ENCODE measurements at regions not wholly inside any gene's neighbourhood (a gene's known extent, or its start where the extent isn't known, plus 50 kb on each side); places are given as distances from the start of the nearest gene placed in this dataset.

GRCh38 chr1:199338760-199339159 is 688.8 kb upstream of the NR5A2 start:
- no peak overlapping the region for H3K4me3 ChIP-seq (ENCODE audit: low read depth, low read length, poor library complexity, severe bottlenecking)
- H3K36me3 ChIP-seq (ENCODE audit: insufficient read depth, low read length): no peaks in the 10 kb centered on the region
- no peak overlapping the region for H3K4me2 ChIP-seq (ENCODE audit: low read length)
- no peak for TF ChIP-seq CTCF (IDR thresholded peaks at IDR 0.05; ENCODE audit: low read length)
- TF ChIP-seq EZH2 (IDR thresholded peaks at IDR 0.05; ENCODE audit: borderline replicate concordance, low read length): no peak
- H3K9ac ChIP-seq (ENCODE audit: low read length): no peak overlapping the region
- no peaks in the 10 kb centered on the region for H3K79me2 ChIP-seq (ENCODE audit: insufficient read depth, low read length)
- no peak overlapping the region for H3K27ac ChIP-seq (ENCODE audit: low read depth, low read length, poor library complexity, severe bottlenecking)
- H3F3A ChIP-seq (ENCODE audit: insufficient read depth, low read length): no peaks in the 10 kb centered on the region
- H3K27me3 ChIP-seq (ENCODE audit: insufficient read depth, low read length): no peaks in the 10 kb centered on the region
- no peaks in the 10 kb centered on the region for H3K9me2 ChIP-seq (ENCODE audit: low read depth, low read length)
- no peaks in the 10 kb centered on the region for H4K20me1 ChIP-seq (ENCODE audit: insufficient read depth, low read length)
- H3K4me1 ChIP-seq (ENCODE audit: insufficient read depth, low read length, severe bottlenecking): no peaks in the 10 kb centered on the region
- no peak overlapping the region for H2AFZ ChIP-seq (ENCODE audit: low read length)
- H3K9me3 ChIP-seq (ENCODE audit: low read length): no peaks in the 10 kb centered on the region

DNA sequence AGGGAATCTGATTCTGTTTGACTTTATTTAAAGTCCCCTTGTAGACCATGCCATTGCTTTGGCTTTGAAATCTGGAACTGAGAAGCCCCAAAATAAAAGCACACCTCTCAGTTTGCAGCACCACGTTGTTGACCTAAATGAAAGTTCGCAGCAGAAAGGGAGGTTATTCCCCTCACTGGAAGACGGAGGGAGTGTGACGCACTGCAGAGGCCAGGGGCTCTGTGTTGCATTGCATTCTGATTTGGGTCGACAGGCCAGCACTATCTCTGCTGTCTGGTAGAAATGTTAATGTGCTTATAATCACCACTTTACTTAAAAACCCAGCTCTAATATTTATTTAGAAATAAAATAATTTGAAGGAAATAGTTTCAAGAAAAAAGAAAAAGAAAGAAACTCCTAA is 675.2 kb upstream of the NR5A2 start:
- Histone ChIP-seq H3K27ac (ENCODE audit: low read depth, low read length, poor library complexity, severe bottlenecking) (no peak overlapping the region), H3K4me2 (ENCODE audit: low read length) (no peak overlapping the region)

DNA sequence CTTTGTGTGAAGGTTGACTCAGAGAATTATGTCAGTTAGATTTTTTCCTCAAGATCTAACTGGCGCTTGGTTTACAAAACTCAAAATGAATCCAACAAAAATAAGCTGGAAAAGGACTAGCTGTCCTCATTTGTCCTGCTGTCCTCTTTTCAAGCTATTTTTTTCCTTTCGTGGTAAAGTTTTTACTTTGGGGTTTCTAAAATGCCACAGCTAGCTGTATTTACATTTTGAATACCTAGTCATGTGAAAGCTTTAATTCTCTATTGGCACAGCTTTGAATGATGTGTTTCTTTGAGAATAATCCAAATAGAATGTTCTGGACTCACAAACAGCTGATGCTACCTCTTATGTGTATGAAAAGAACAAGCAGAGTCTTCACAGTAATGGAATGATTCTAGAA is 673.6 kb upstream of the NR5A2 start:
- no peaks in the 10 kb centered on the region for H3K4me1 ChIP-seq (ENCODE audit: insufficient read depth, low read length, severe bottlenecking)
- no peak overlapping the region for H3K9ac ChIP-seq (ENCODE audit: low read length)
- H2AFZ ChIP-seq (ENCODE audit: low read length): no peak overlapping the region
- no peaks in the 10 kb centered on the region for H3K27me3 ChIP-seq (ENCODE audit: insufficient read depth, low read length)
- TF ChIP-seq EZH2 (IDR thresholded peaks at IDR 0.05; ENCODE audit: borderline replicate concordance, low read length) (no peak), CTCF (IDR thresholded peaks at IDR 0.05; ENCODE audit: low read length) (no peak)
- H4K20me1 ChIP-seq (ENCODE audit: insufficient read depth, low read length): no peaks in the 10 kb centered on the region
- no peak overlapping the region for H3K27ac ChIP-seq (ENCODE audit: low read depth, low read length, poor library complexity, severe bottlenecking)
- H3K9me2 ChIP-seq (ENCODE audit: low read depth, low read length): no peaks in the 10 kb centered on the region
- H3K4me2 ChIP-seq (ENCODE audit: low read length): no peak overlapping the region
- H3K36me3 ChIP-seq (ENCODE audit: insufficient read depth, low read length): no peaks in the 10 kb centered on the region
- no peaks in the 10 kb centered on the region for H3F3A ChIP-seq (ENCODE audit: insufficient read depth, low read length)
- 0 out of 2 replicates have a peak, but pooled peaks cover 4% of the 10 kb centered on the region for H3K9me3 ChIP-seq (ENCODE audit: low read length)
- H3K79me2 ChIP-seq (ENCODE audit: insufficient read depth, low read length): no peaks in the 10 kb centered on the region
- H3K4me3 ChIP-seq (ENCODE audit: low read depth, low read length, poor library complexity, severe bottlenecking): no peak overlapping the region

More for the DNA sequence above, 675.2 kb upstream of the NR5A2 start:
- Histone ChIP-seq H3K36me3 (ENCODE audit: insufficient read depth, low read length) (no peaks in the 10 kb centered on the region), H3K4me1 (ENCODE audit: insufficient read depth, low read length, severe bottlenecking) (no peaks in the 10 kb centered on the region), H2AFZ (ENCODE audit: low read length) (no peak overlapping the region), H3K9me3 (ENCODE audit: low read length) (0 out of 2 replicates have a peak, but pooled peaks cover 4% of the 10 kb centered on the region), H3K9ac (ENCODE audit: low read length) (no peak overlapping the region), H3K9me2 (ENCODE audit: low read depth, low read length) (no peaks in the 10 kb centered on the region), H3K27me3 (ENCODE audit: insufficient read depth, low read length) (no peaks in the 10 kb centered on the region), H3K79me2 (ENCODE audit: insufficient read depth, low read length) (no peaks in the 10 kb centered on the region), H4K20me1 (ENCODE audit: insufficient read depth, low read length) (no peaks in the 10 kb centered on the region), H3K4me3 (ENCODE audit: low read depth, low read length, poor library complexity, severe bottlenecking) (no peak overlapping the region), H3F3A (ENCODE audit: insufficient read depth, low read length) (no peaks in the 10 kb centered on the region)
- TF ChIP-seq EZH2 (IDR thresholded peaks at IDR 0.05; ENCODE audit: borderline replicate concordance, low read length): no peak
- no peak for TF ChIP-seq CTCF (IDR thresholded peaks at IDR 0.05; ENCODE audit: low read length)

All from OCI-LY1 (cell line).